Activated naive CD4-positive, alpha-beta T cell treated with anti-CD3 and anti-CD28 coated beads, Interleukin-2, amount 10 ng/mL, durations not matched to agents 7 days and 5 days (primary cell): ENCODE measurements at regions not wholly inside any gene's neighbourhood (a gene's known extent, or its start where the extent isn't known, plus 50 kb on each side); places are given as distances from the start of the nearest gene placed in this dataset.

Experiments
- CTCF ChIA-PET: fragments of 350-600 bp; sonication (Branson Sonifier 250); formaldehyde crosslinking; loops from one replicate; lab custom pipeline; 2021; ENCODE audit warnings: antibody characterized with exemption; lab: Charles Lee
- DNase-seq: peaks from one replicate; pipeline ENCODE4 v3.0.0-alpha.2; 2020
- H3K27ac Mint-ChIP-seq: one replicate; pipeline ENCODE4 v1.8.0; 2021; ENCODE audit warnings: mild to moderate bottlenecking, moderate library complexity, mixed read lengths
- H3K27me3 Mint-ChIP-seq: one replicate; pipeline ENCODE4 v1.8.0; 2021; ENCODE audit warnings: mild to moderate bottlenecking, mixed read lengths
- H3K36me3 Mint-ChIP-seq: one replicate; pipeline ENCODE4 v1.8.0; 2021; ENCODE audit warnings: mixed read lengths
- H3K4me1 Mint-ChIP-seq: one replicate; pipeline ENCODE4 v1.8.0; 2021; ENCODE audit warnings: mixed read lengths
- H3K4me3 Mint-ChIP-seq: one replicate; pipeline ENCODE4 v1.8.0; 2021; ENCODE audit warnings: mild to moderate bottlenecking, moderate library complexity, mixed read lengths
- H3K9me3 Mint-ChIP-seq: one replicate; pipeline ENCODE4 v1.8.0; 2021; ENCODE audit warnings: mixed read lengths

DNA sequence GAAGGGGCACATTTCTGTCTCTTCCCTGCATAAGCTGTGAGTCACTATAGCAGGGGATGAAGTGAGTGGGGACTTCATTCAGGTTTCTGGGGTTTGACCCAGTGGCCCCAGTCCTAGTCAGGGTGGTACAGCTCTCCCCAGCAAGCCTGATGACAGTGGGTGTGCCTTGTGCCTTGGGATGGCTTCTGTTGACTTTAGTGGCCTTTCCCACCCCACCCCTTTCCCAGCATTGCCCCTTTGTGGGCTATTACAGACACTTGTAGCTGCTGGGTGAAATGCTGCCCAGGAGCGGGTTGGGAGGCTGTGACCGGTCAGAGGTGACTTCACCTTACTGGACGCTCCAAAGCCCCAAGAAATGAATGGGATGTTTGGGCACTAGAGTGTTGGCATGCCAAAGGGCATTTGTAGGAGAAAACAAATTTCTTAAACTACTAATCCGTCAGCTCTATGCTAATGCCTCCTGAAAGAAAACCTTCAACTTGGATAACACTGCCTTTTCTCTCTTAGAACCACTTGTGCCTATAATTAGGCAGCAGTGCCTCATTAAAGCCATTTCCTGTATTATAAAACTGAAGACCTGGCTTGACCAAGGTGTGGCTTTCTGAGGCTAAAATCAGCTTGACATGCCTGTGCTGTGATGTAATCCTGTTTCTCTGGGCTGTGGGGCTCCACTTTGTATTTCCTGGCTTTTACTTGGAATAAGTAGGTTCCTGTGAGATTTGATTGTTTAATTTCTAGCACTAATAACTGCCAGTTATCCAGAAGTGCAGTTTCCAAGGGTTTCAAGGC lies 119.0 kb upstream of the SLC25A48 start:
- no peak overlapping the region for H3K27ac Mint-ChIP-seq

DNA sequence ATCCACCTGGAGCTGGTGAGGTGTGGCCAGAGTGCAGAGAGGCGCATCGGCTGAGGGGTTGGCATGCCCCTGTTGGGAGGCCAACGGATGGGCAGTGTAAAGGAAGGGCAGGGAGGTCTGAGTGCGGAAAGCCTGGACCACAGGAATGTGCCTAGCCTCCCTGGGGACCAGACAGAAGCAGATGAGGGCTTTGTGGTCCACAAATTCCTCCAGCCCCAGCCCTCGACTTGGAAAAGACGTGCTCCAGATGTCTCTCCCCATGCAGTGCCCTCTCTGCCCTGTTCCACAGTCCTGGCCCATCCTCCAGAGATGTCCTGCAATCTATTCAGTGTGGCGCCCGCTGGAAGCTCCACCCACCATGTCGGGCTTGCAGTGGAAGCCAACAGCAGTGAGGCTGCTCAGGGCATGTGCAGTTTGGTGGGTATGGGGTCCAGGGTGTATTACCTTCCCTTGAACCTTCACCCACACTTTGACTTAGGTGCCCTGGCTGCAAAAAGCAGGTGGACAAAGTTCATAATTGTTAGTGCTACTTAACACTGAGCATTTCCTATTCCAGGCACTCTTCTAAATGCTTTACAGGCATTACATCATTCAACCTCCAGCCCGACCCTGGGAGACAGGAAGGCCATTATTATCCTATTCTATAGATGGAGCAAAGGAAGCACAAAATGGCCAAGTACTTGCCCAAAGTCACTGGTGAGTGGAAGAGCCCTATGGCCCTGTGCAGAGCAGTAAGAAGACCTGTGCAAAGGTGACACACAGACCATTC lies 120.2 kb upstream of the SLC25A48 start:
- Mint-ChIP-seq H3K36me3 (no peaks in the 10 kb centered on the region), H3K4me3 (no peak overlapping the region), H3K27ac (no peak overlapping the region), H3K4me1 (no peaks in the 10 kb centered on the region), H3K27me3 (peaks cover 1% of the 10 kb centered on the region), H3K9me3 (no peaks in the 10 kb centered on the region)
- CTCF ChIA-PET = no interaction called here
- no peak for DNase-seq

More for the DNA sequence above, 119.0 kb upstream of the SLC25A48 start:
- Mint-ChIP-seq H3K27me3 (peaks cover 3% of the 10 kb centered on the region), H3K9me3 (no peaks in the 10 kb centered on the region), H3K36me3 (no peaks in the 10 kb centered on the region), H3K4me1 (no peaks in the 10 kb centered on the region), H3K4me3 (no peak overlapping the region)
- DNase-seq = no peak
- CTCF ChIA-PET = no interaction called here

DNA sequence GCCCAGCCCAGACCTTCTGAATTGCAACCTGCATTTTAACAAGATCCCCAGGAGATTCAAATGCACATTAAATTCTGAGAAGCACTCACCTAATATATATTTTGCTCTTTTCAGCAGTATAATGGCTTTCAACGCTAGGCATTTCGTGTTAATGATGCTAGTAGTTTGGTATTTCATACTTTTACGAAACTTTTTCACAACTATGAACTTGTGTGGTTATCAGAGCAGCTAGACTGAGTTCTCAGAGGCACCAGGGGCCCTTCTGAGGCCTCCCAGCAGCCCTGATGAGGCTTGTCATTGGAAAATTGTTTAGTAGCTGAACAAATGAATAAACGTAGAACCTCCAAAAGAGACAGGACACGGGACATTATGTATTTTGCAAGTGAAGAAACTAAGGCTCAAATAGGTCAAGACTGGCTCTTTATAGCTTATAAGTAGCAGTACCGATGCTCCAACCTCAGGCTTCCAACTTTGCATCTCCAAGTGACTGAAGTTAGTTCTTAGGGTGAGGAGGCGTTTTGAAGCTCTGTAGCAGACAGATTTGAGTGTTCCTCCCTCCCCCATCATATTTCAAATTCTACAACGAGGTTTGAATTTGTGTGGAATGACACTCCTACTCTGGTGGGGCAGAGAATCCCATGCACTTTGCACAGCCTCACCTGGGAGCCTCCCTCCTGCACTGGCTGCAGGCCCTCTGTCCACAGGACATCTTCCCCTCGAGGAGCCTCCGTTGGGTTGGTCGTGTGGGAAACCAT lies 121.1 kb upstream of the SLC25A48 start:
- H3K9me3 Mint-ChIP-seq = no peaks in the 10 kb centered on the region
- DNase-seq = no peak
- H3K27me3 Mint-ChIP-seq = no peaks in the 10 kb centered on the region
- H3K36me3 Mint-ChIP-seq = no peaks in the 10 kb centered on the region
- H3K4me1 Mint-ChIP-seq = no peaks in the 10 kb centered on the region
- no peak overlapping the region for H3K27ac Mint-ChIP-seq
- H3K4me3 Mint-ChIP-seq = no peak overlapping the region
- CTCF ChIA-PET = no interaction called here

DNA sequence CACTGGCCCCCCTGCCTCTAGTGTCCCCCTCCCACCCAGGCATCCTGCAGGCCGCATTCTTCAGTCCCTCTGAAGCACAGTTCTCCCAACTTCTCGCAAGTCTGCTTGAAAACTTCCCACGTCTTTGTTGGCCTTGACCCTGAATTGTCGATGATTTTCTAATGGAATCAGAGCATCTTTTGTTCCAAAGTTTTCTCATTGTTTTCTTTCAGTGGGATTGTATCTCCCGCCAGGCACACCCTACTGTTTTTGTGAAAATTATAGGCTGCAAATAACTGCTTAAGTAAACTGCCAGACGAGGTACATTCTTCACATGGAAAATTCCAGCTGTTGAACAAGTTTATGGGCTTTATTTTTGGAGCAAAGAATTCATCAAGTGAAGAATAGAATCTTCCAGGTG lies 122.6 kb upstream of the SLC25A48 start:
- CTCF ChIA-PET = no interaction called here
- Mint-ChIP-seq H3K27ac (no peak overlapping the region), H3K4me1 (no peaks in the 10 kb centered on the region), H3K4me3 (no peak overlapping the region), H3K27me3 (no peaks in the 10 kb centered on the region), H3K9me3 (no peaks in the 10 kb centered on the region), H3K36me3 (no peaks in the 10 kb centered on the region)
- no peak for DNase-seq

DNA sequence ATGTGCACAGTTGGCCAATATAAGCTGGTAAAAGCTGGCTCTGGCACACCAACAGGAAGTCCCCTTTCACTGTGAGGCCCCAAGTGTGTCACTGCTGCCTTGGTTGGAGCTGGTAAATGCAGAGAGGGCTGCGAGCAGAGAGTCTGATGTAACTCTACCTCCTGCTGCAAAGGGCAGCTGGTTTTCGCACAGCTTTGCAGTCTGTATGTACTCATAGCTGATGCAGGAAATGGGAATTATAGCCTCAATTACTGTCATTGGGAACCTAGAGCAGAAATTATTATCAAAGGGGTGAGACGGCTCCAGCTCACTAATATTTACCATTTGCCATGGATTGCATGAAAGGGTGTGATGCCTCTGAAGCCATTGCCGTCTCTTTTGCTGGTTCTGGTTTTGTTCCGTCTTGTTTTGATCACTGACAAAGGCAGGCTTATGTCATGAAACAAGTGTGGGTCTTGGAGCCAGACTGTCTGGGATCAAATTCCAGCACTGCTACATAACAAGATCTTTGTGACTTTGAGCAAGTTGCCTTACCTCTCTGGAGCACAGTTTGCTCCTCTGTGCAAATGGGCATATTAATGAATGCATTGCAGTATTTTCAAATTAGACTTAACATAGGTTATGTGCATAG lies 124.3 kb upstream of the SLC25A48 start:
- CTCF ChIA-PET = no interaction called here
- Mint-ChIP-seq H3K9me3 (no peaks in the 10 kb centered on the region), H3K27ac (no peak overlapping the region), H3K36me3 (no peaks in the 10 kb centered on the region), H3K4me1 (no peaks in the 10 kb centered on the region), H3K4me3 (no peak overlapping the region), H3K27me3 (no peaks in the 10 kb centered on the region)
- no peak for DNase-seq

DNA sequence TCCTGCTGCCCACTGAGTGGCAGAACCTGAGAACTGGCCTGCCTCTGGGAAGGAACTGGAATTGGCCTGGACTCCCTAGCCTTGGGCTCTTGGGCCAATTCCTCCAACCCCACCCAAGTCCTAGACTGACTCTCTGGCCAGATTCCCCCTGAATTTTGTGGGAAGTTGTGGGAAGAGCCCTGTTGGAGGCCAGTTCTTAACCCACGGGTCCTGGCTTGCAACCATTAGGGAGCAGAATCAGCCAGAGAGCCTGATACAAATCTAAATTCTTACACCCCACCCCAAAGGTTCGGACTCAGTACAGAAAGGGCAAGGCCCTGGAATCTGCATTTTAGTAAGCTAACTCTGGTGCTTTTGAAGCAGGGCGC lies 125.3 kb upstream of the SLC25A48 start:
- Mint-ChIP-seq H3K27ac (no peak overlapping the region), H3K4me1 (no peaks in the 10 kb centered on the region), H3K9me3 (no peaks in the 10 kb centered on the region), H3K36me3 (no peaks in the 10 kb centered on the region), H3K4me3 (no peak overlapping the region), H3K27me3 (no peaks in the 10 kb centered on the region)
- no peak for DNase-seq
- CTCF ChIA-PET = no interaction called here

DNA sequence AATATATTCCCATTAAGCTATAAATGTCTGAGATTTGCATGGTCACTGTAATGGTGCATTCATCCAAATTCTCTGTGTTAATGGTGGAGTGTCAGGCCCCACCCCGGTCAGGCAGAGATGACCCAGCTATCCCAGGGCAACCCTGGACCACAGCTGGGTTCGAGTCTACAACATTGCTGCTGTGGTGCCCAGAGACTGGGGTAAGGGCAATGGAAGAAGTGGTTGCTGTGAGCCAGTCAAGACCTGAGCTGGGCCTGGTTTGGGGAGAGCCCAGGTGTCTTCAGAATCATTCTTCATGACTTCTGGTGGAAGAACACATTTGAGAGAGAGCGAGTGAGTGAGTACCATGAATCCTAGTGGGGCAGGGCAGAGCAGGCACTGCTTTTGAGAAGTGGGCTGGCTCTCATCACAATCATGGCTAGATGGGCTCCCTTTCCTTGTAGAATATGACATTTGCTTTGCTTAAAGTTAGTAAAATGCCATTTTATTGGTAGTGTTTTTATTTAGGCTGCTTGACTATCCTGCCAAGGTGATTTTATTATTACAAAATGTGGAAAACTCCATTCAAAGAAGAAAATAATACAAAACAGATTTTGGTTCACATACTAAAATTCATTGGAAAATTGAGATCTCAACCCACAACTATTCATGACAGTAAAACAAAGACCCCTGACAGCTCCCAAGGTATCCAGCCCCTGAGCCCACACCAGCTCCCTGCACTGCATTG lies 125.8 kb upstream of the SLC25A48 start:
- H3K27ac Mint-ChIP-seq = no peak overlapping the region
- DNase-seq = no peak
- no peaks in the 10 kb centered on the region for H3K4me1 Mint-ChIP-seq
- no peak overlapping the region for H3K4me3 Mint-ChIP-seq
- peaks cover 4% of the 10 kb centered on the region for H3K27me3 Mint-ChIP-seq
- H3K9me3 Mint-ChIP-seq = no peaks in the 10 kb centered on the region
- no peaks in the 10 kb centered on the region for H3K36me3 Mint-ChIP-seq
- CTCF ChIA-PET = no interaction called here

DNA sequence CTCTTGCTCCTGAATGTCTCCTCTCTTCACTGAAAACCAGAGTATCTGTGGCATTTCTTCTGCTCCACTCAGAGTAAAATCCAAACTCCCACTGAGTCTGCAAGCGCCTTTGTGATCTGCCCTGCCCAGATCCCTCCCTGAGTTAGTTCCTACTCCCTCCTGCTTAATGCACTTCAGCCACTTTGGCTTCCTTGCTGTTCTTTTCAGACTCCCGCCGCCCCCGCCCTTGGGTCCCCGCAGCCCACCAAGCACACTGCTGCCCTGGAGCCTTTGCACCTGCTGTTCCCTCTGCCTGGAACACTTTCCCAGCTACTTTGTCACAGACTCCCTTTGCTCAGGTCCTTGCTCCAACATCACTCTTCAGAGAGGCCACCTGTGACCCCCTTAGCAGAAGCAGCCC lies 127.2 kb upstream of the SLC25A48 start:
- H3K27me3 Mint-ChIP-seq = peaks cover 5% of the 10 kb centered on the region
- H3K4me3 Mint-ChIP-seq = no peak overlapping the region
- CTCF ChIA-PET = no interaction called here
- DNase-seq = no peak
- H3K4me1 Mint-ChIP-seq = no peaks in the 10 kb centered on the region
- no peaks in the 10 kb centered on the region for H3K9me3 Mint-ChIP-seq
- H3K36me3 Mint-ChIP-seq = no peaks in the 10 kb centered on the region
- H3K27ac Mint-ChIP-seq = no peak overlapping the region

DNA sequence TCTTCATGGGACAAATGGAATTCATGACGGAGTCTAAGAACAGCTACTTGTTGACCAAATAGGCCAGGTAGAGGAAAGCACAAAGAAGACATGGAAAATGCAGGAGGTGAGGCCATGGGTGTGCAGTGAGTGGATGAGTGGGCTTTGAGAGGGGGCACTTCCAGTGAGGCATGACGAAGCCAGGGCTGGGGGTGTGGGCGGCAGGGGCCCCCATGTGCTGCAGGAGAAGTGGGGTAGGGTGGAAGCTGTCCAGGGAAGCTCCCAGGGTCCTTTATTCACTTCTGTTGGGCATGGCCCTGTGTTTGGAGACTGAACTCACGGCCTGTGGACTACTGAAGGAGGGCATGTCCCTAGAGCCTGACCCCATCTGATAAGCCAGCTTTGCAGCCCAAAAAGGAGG lies 127.6 kb upstream of the SLC25A48 start:
- DNase-seq = no peak
- Mint-ChIP-seq H3K36me3 (no peaks in the 10 kb centered on the region), H3K27me3 (peaks cover 5% of the 10 kb centered on the region), H3K4me1 (no peaks in the 10 kb centered on the region), H3K4me3 (no peak overlapping the region), H3K27ac (no peak overlapping the region), H3K9me3 (no peaks in the 10 kb centered on the region)
- CTCF ChIA-PET = no interaction called here

DNA sequence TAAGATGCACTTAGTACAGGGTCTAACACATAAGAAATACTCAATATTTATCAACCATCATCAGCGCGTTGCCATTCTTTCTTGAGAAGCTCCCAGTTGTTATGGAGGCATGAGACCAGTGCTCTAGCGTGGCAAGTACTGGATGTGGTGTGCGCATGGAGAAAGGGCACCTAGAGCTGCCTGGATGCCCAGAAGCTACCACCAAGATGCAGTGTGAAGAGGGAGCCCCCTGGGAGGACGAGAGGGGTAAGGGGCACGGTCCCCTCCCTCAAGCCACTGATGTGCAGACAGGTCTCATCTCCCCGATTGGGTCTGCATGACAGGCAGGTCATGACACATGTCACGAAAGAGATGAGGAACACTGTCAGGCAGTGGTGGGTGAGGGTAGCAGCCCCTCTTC lies 127.7 kb upstream of the CXCL14 start:
- CTCF ChIA-PET = no interaction called here
- no peaks in the 10 kb centered on the region for H3K9me3 Mint-ChIP-seq
- no peak overlapping the region for H3K4me3 Mint-ChIP-seq
- no peaks in the 10 kb centered on the region for H3K4me1 Mint-ChIP-seq
- no peak for DNase-seq
- no peaks in the 10 kb centered on the region for H3K36me3 Mint-ChIP-seq
- peaks cover 5% of the 10 kb centered on the region for H3K27me3 Mint-ChIP-seq
- no peak overlapping the region for H3K27ac Mint-ChIP-seq

DNA sequence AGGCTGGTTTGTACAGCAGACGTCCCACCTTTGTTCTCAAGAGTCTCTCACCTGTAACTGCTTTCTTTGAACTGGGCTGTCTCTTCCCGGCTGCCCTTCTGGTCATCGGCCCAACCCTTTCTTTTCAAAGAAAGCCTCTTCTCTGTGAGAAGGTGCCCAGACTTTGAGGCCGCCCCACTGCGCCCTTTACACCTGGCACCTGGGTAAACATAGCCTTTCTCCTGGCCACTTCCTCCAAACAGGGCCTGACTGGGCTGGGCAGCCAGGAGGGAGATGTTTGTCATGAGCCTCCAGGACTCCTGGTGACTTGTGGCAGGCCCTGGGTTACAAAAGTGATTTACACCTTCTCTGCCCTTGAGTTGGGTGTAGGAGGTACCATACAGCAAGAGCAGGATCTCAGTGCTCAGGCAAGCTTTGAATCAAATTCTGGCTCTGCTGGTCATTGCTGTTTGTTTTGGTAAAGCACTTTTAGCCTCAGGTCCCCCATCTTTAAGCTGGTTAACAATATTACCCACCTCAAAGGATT lies 127.2 kb upstream of the CXCL14 start:
- no peaks in the 10 kb centered on the region for H3K36me3 Mint-ChIP-seq
- peaks cover 5% of the 10 kb centered on the region for H3K27me3 Mint-ChIP-seq
- CTCF ChIA-PET = no interaction called here
- no peak overlapping the region for H3K27ac Mint-ChIP-seq
- H3K9me3 Mint-ChIP-seq = no peaks in the 10 kb centered on the region
- no peaks in the 10 kb centered on the region for H3K4me1 Mint-ChIP-seq
- H3K4me3 Mint-ChIP-seq = no peak overlapping the region
- no peak for DNase-seq

DNA sequence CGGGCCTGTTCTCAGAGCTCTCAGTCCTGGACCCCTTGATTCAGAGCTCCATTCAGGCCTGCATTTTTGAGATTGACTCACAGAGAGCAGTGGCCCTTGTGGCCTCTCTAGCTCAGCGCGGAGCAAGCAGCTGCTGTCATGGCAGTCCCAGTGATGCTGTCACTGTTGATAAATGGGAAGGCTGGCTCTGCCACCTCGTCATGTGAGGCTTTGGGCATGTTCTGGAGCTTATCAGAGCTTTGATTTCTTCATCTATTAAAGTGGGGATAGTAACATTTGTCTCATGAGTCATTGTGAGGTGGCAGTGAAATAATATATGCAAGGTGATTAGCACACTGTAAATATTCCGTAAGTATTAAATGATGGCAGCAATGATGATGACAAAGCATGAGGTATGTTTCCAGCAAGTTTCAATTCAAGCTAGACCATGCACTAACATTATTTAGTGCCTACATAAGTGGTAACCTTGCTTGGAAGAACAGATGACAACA lies 126.4 kb upstream of the CXCL14 start:
- Mint-ChIP-seq H3K36me3 (no peaks in the 10 kb centered on the region), H3K9me3 (no peaks in the 10 kb centered on the region), H3K4me1 (no peaks in the 10 kb centered on the region), H3K27me3 (peaks cover 5% of the 10 kb centered on the region), H3K27ac (no peak overlapping the region), H3K4me3 (no peak overlapping the region)
- CTCF ChIA-PET = no interaction called here
- DNase-seq = no peak

DNA sequence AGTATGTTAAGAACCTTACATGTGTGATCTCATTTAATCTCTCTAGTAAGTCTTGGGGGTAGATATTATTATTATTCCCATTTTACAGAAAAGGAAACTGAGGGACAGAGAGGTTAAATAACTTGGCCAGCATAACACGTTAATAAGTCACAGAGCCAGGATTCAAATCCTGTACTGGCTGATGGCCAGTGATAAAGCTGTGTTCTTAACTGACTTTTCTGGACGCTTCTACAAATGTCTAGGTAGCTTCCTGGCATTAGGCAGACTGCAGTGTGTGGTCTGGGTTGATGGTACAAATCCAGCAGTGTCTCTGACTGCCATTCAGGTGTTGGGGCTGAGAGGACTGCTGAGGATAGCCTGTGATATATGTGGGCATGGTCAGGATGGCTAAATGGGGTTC lies 125.8 kb upstream of the CXCL14 start:
- no peaks in the 10 kb centered on the region for H3K36me3 Mint-ChIP-seq
- no peak overlapping the region for H3K4me3 Mint-ChIP-seq
- CTCF ChIA-PET = no interaction called here
- no peaks in the 10 kb centered on the region for H3K9me3 Mint-ChIP-seq
- DNase-seq = no peak
- H3K4me1 Mint-ChIP-seq = no peaks in the 10 kb centered on the region
- H3K27me3 Mint-ChIP-seq = peaks cover 5% of the 10 kb centered on the region
- no peak overlapping the region for H3K27ac Mint-ChIP-seq
